ENCODE measurements at regions not wholly inside any gene's neighbourhood (a gene's known extent, or its start where the extent isn't known, plus 50 kb on each side); places are given as distances from the start of the nearest gene placed in this dataset.

DNA sequence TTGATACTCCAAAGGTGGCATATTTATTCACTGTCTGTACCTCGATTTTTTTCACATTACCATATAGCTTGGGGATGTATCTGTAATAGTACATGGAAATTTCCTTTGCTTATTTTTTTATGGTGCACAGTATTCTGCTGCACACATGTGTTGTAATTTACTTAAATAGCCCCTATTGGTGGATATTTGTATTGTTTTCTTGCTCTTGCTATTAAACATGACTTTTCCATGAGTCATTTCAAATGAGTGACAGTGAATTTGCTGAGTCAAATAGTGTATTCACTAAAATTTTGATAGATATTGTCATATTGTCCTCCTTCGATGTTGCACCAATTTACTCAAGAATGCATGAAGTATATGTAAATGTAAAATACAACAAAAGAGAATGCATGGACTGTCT lies 122.7 kb upstream of the STEAP4 start:
- Histone ChIP-seq H3K4me1 (ENCODE audit: control insufficient read depth, insufficient read depth, low read depth, low read length) (no peaks in the 10 kb centered on the region), H3K79me1 (replicated peaks; ENCODE audit: low read length, poor library complexity, severe bottlenecking) (no peaks in the 10 kb centered on the region), H2AK5ac (ENCODE audit: low read length, severe bottlenecking) (no peak overlapping the region), H3K23ac (ENCODE audit: low read length in 2 of 2) (no peak overlapping the region), H3K9me3 (ENCODE audit: control insufficient read depth, low read length) (no peaks in the 10 kb centered on the region), H2BK12ac (ENCODE audit: low read length in 2 of 2) (no peak overlapping the region), H3K14ac (ENCODE audit: low read length in 2 of 2) (no peak overlapping the region), H3K4me3 (ENCODE audit: insufficient read depth in 1 of 2, low read depth in 1 of 2, low read length in 2 of 2) (no peak overlapping the region), H2AFZ (ENCODE audit: low read depth, low read length) (no peak overlapping the region), H2BK5ac (ENCODE audit: low read depth, low read length, poor library complexity, severe bottlenecking) (no peak overlapping the region), H3K36me3 (ENCODE audit: control insufficient read depth in 1 of 2, insufficient read depth in 2 of 2, low read depth in 1 of 2, low read length in 2 of 2) (no peaks in the 10 kb centered on the region), H4K8ac (ENCODE audit: low read length) (no peak overlapping the region), H3K4me2 (ENCODE audit: low read length, poor library complexity, severe bottlenecking) (no peak overlapping the region), H3K9ac (ENCODE audit: low read length) (no peak overlapping the region), H4K91ac (ENCODE audit: low read length) (no peak overlapping the region), H3K18ac (ENCODE audit: low read depth in 1 of 2, low read length in 2 of 2) (no peak overlapping the region), H3K27ac (ENCODE audit: low read length, poor library complexity, severe bottlenecking) (no peak overlapping the region), H2BK120ac (ENCODE audit: low read depth, low read length) (no peak overlapping the region), H3K27me3 (ENCODE audit: control insufficient read depth in 1 of 2, insufficient read depth in 1 of 2, low read length in 2 of 2) (no peaks in the 10 kb centered on the region), H2BK15ac (ENCODE audit: low read depth, poor library complexity, severe bottlenecking) (no peak overlapping the region), H3K4ac (ENCODE audit: low read depth in 1 of 2, low read length in 2 of 2) (no peak overlapping the region)
- no CpG with 5 or more reads among the region's 2 CpGs for WGBS
- no peak for DNase-seq

GRCh38 chr7:88402529-88402928 lies 95.8 kb upstream of the STEAP4 start:
- Histone ChIP-seq H3K27me3 (ENCODE audit: control insufficient read depth in 1 of 2, insufficient read depth in 1 of 2, low read length in 2 of 2) (no peaks in the 10 kb centered on the region), H2BK15ac (ENCODE audit: low read depth, poor library complexity, severe bottlenecking) (no peak overlapping the region), H3K4ac (ENCODE audit: low read depth in 1 of 2, low read length in 2 of 2) (no peak overlapping the region), H3K23ac (ENCODE audit: low read length in 2 of 2) (no peak overlapping the region), H3K4me2 (ENCODE audit: low read length, poor library complexity, severe bottlenecking) (no peak overlapping the region), H3K14ac (ENCODE audit: low read length in 2 of 2) (no peak overlapping the region), H2AK5ac (ENCODE audit: low read length, severe bottlenecking) (no peak overlapping the region), H2BK5ac (ENCODE audit: low read depth, low read length, poor library complexity, severe bottlenecking) (no peak overlapping the region), H2BK120ac (ENCODE audit: low read depth, low read length) (no peak overlapping the region), H3K9ac (ENCODE audit: low read length) (no peak overlapping the region), H3K79me1 (replicated peaks; ENCODE audit: low read length, poor library complexity, severe bottlenecking) (no peaks in the 10 kb centered on the region), H3K4me3 (ENCODE audit: insufficient read depth in 1 of 2, low read depth in 1 of 2, low read length in 2 of 2) (no peak overlapping the region), H3K18ac (ENCODE audit: low read depth in 1 of 2, low read length in 2 of 2) (no peak overlapping the region), H4K91ac (ENCODE audit: low read length) (no peak overlapping the region), H3K27ac (ENCODE audit: low read length, poor library complexity, severe bottlenecking) (no peak overlapping the region), H2AFZ (ENCODE audit: low read depth, low read length) (no peak overlapping the region), H3K9me3 (ENCODE audit: control insufficient read depth, low read length) (no peaks in the 10 kb centered on the region), H3K4me1 (ENCODE audit: control insufficient read depth, insufficient read depth, low read depth, low read length) (no peaks in the 10 kb centered on the region), H3K36me3 (ENCODE audit: control insufficient read depth in 1 of 2, insufficient read depth in 2 of 2, low read depth in 1 of 2, low read length in 2 of 2) (no peaks in the 10 kb centered on the region), H2BK12ac (ENCODE audit: low read length in 2 of 2) (no peak overlapping the region), H4K8ac (ENCODE audit: low read length) (no peak overlapping the region)
- DNase-seq, result no peak
- WGBS, result 92% methylated on average over 3 of the region's 5 CpGs

DNA sequence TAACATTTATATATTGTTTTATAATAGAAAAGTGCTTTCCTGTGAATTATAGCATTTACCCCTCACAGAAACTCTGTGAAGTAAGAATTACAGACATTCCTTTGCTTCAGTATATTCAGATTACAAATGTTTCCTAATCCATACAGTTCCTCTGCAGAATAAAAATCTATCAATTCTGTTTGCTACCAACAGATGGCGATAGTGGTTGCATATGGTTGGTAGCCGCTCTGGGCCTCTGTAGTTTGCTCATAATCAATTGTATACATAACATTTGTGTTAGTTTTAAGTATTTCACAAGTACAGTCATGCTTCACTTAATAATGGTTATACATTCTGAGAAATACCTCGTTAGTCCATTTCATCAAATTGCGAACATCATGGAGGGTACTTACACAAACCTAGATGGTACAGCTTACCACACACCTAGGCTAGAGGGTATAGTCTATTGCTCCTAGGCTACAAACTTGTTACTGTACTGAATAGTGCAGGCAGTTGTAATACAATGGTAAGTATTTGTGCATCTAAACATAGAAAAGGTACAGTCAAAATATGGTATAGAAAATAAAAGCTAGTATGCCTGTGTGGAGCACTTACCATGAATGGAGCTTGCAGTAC lies 94.4 kb upstream of the STEAP4 start:
- H2BK5ac ChIP-seq (ENCODE audit: low read depth, low read length, poor library complexity, severe bottlenecking), result no peak overlapping the region
- no CpG with 5 or more reads among the region's 4 CpGs for WGBS

DNA sequence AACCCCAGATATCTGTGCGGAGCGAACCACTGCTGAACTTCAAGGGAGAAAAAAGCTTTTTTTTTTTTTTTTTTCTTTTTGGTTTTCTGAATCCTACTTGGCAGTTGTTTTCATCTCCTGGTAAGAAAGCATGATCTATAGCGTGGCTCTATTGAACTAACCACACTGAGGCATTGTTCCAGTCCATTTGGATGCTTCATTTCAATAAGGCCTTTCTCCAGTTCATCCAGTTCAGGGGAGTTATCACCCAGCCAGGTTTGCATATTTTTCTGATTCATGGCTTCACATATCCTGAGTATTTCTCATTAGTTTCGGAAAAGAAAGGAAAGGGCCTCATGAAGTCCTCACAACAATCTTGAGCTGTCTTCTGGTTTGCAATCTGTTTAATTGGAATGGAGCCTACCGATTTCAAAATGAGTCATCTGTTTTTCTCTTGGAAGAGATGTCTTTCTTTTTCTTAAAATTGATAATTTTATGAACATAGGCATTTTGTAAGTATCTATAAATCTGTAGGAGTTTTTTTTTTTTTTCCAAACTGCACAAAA lies 93.1 kb upstream of the STEAP4 start:
- no peak overlapping the region for H2BK12ac ChIP-seq (ENCODE audit: low read length in 2 of 2)
- no peak overlapping the region for H4K8ac ChIP-seq (ENCODE audit: low read length)
- WGBS, result 78% methylated on average over 5 of the region's 5 CpGs
- H3K4me2 ChIP-seq (ENCODE audit: low read length, poor library complexity, severe bottlenecking), result no peak overlapping the region
- no peak overlapping the region for H3K23ac ChIP-seq (ENCODE audit: low read length in 2 of 2)
- DNase-seq, result no peak
- H2BK120ac ChIP-seq (ENCODE audit: low read depth, low read length), result no peak overlapping the region
- no peak overlapping the region for H2AK5ac ChIP-seq (ENCODE audit: low read length, severe bottlenecking)
- H3K9me3 ChIP-seq (ENCODE audit: control insufficient read depth, low read length), result no peaks in the 10 kb centered on the region
- H4K91ac ChIP-seq (ENCODE audit: low read length), result no peak overlapping the region
- no peaks in the 10 kb centered on the region for H3K27me3 ChIP-seq (ENCODE audit: control insufficient read depth in 1 of 2, insufficient read depth in 1 of 2, low read length in 2 of 2)
- no peak overlapping the region for H2AFZ ChIP-seq (ENCODE audit: low read depth, low read length)
- no peaks in the 10 kb centered on the region for H3K79me1 ChIP-seq (replicated peaks; ENCODE audit: low read length, poor library complexity, severe bottlenecking)
- H3K36me3 ChIP-seq (ENCODE audit: control insufficient read depth in 1 of 2, insufficient read depth in 2 of 2, low read depth in 1 of 2, low read length in 2 of 2), result no peaks in the 10 kb centered on the region
- peak overlapping the region; percentile 17 for H3K9ac ChIP-seq (ENCODE audit: low read length)
- H3K4me1 ChIP-seq (ENCODE audit: control insufficient read depth, insufficient read depth, low read depth, low read length), result no peaks in the 10 kb centered on the region
- H2BK5ac ChIP-seq (ENCODE audit: low read depth, low read length, poor library complexity, severe bottlenecking), result no peak overlapping the region
- H3K18ac ChIP-seq (ENCODE audit: low read depth in 1 of 2, low read length in 2 of 2), result no peak overlapping the region
- H3K4me3 ChIP-seq (ENCODE audit: insufficient read depth in 1 of 2, low read depth in 1 of 2, low read length in 2 of 2), result peak overlapping the region in 1 of 2 experiments; percentile 36
- no peak overlapping the region for H3K27ac ChIP-seq (ENCODE audit: low read length, poor library complexity, severe bottlenecking)
- no peak overlapping the region for H2BK15ac ChIP-seq (ENCODE audit: low read depth, poor library complexity, severe bottlenecking)
- H3K14ac ChIP-seq (ENCODE audit: low read length in 2 of 2), result no peak overlapping the region
- H3K4ac ChIP-seq (ENCODE audit: low read depth in 1 of 2, low read length in 2 of 2), result no peak overlapping the region

More for the DNA sequence above, 94.4 kb upstream of the STEAP4 start:
- Histone ChIP-seq H3K4ac (ENCODE audit: low read depth in 1 of 2, low read length in 2 of 2) (no peak overlapping the region), H4K8ac (ENCODE audit: low read length) (no peak overlapping the region), H3K14ac (ENCODE audit: low read length in 2 of 2) (no peak overlapping the region), H3K27me3 (ENCODE audit: control insufficient read depth in 1 of 2, insufficient read depth in 1 of 2, low read length in 2 of 2) (no peaks in the 10 kb centered on the region), H3K9me3 (ENCODE audit: control insufficient read depth, low read length) (no peaks in the 10 kb centered on the region), H2BK120ac (ENCODE audit: low read depth, low read length) (no peak overlapping the region), H3K9ac (ENCODE audit: low read length) (no peak overlapping the region), H3K79me1 (replicated peaks; ENCODE audit: low read length, poor library complexity, severe bottlenecking) (no peaks in the 10 kb centered on the region), H3K4me2 (ENCODE audit: low read length, poor library complexity, severe bottlenecking) (no peak overlapping the region), H2BK15ac (ENCODE audit: low read depth, poor library complexity, severe bottlenecking) (no peak overlapping the region), H3K18ac (ENCODE audit: low read depth in 1 of 2, low read length in 2 of 2) (no peak overlapping the region), H2BK12ac (ENCODE audit: low read length in 2 of 2) (no peak overlapping the region), H4K91ac (ENCODE audit: low read length) (no peak overlapping the region), H2AFZ (ENCODE audit: low read depth, low read length) (no peak overlapping the region), H3K27ac (ENCODE audit: low read length, poor library complexity, severe bottlenecking) (no peak overlapping the region), H3K36me3 (ENCODE audit: control insufficient read depth in 1 of 2, insufficient read depth in 2 of 2, low read depth in 1 of 2, low read length in 2 of 2) (no peaks in the 10 kb centered on the region), H3K23ac (ENCODE audit: low read length in 2 of 2) (no peak overlapping the region), H2AK5ac (ENCODE audit: low read length, severe bottlenecking) (no peak overlapping the region), H3K4me3 (ENCODE audit: insufficient read depth in 1 of 2, low read depth in 1 of 2, low read length in 2 of 2) (no peak overlapping the region), H3K4me1 (ENCODE audit: control insufficient read depth, insufficient read depth, low read depth, low read length) (no peaks in the 10 kb centered on the region)
- no peak for DNase-seq

All from mesenchymal stem cell (in vitro differentiated cells and primary cell).